ENCODE measurements at regions not wholly inside any gene's neighbourhood (a gene's known extent, or its start where the extent isn't known, plus 50 kb on each side); places are given as distances from the start of the nearest gene placed in this dataset.

DNA sequence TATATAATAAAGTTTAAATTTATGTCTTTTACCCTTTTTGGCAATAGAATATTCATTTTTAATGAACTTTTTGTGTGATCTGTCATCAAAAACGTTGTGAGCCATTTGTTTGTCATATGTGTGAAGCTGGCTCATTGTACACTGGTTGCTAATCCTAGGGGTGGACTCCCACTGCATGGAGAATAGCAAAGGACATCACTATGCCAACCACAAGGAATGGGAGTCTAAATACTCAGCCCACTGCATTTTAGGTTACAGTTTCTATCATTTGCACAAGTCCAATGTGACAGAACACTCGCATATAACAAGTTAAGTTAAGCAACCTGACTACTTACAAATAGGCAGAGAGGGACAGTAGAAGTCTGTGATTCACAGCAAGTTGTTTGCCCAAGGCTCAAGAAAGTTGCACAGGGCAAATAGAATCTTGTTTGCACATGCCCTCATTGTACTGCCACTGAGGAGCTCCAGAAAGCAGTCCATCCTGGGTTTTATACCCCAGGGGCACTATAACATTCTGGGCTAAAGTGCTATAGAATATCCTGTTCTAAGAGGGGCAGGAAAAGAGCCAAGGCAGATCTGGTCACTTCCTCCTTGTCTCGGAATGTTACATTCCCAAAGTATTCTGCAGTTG lies 545.9 kb upstream of the GCFC2 start:
- Histone ChIP-seq H2AFZ (ENCODE audit: low read depth, low read length, poor library complexity, severe bottlenecking) (no peak overlapping the region), H3K4me2 (ENCODE audit: low read length) (no peak overlapping the region), H3K27me3 (ENCODE audit: insufficient read depth, low read length) (no peaks in the 10 kb centered on the region), H3K79me2 (ENCODE audit: insufficient read depth, low read length) (no peaks in the 10 kb centered on the region), H3K27ac (ENCODE audit: low read depth, low read length) (no peak overlapping the region), H3K4me3 (replicated peaks in 1 of 2; ENCODE audit: low read depth in 1 of 2, low read length in 2 of 2) (no peak overlapping the region), H4K20me1 (ENCODE audit: insufficient read depth) (no peaks in the 10 kb centered on the region), H3K4me1 (ENCODE audit: control insufficient read depth in 1 of 2, insufficient read depth in 2 of 2, low read length in 2 of 2) (no peaks in the 10 kb centered on the region), H3K36me3 (ENCODE audit: control insufficient read depth in 1 of 2, insufficient read depth in 2 of 2, low read length in 2 of 2) (no peaks in the 10 kb centered on the region), H3K9me2 (ENCODE audit: insufficient read depth) (no peaks in the 10 kb centered on the region), H3K9me3 (ENCODE audit: control insufficient read depth in 1 of 2, insufficient read depth in 1 of 2, low read depth in 1 of 2, low read length in 2 of 2) (peaks cover 12 to 18% of the 10 kb centered on the region in 2 experiments; a peak in 3 of 4 replicates), H3K9ac (ENCODE audit: low read length) (no peak overlapping the region)
- no TSS peak for BruUV-seq (replicated peaks)
- no peak for TF ChIP-seq EZH2phosphoT487 (IDR thresholded peaks at IDR 0.05; ENCODE audit: borderline replicate concordance)
- TF ChIP-seq, protein P1, sequence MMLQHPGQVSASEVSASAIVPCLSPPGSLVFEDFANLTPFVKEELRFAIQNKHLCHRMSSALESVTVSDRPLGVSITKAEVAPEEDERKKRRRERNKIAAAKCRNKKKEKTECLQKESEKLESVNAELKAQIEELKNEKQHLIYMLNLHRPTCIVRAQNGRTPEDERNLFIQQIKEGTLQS (IDR thresholded peaks at IDR 0.05): no peak
- no peak for TF ChIP-seq ZNF274 (IDR thresholded peaks at IDR 0.05; ENCODE audit: low read depth, low read length)
- no peak for TF ChIP-seq RAD21 (IDR thresholded peaks at IDR 0.05; ENCODE audit: low read depth)
- no peak for TF ChIP-seq POLR2AphosphoS5 (IDR thresholded peaks at IDR 0.05; ENCODE audit: low read depth, low read length)
- TF ChIP-seq SIN3A (IDR thresholded peaks at IDR 0.05; ENCODE audit: low read depth): no peak
- TF ChIP-seq SP1 (IDR thresholded peaks at IDR 0.05; ENCODE audit: low read depth): no peak
- TF ChIP-seq ZFX (IDR thresholded peaks at IDR 0.05): no peak
- no peak for TF ChIP-seq FOSL1 (IDR thresholded peaks at IDR 0.05; ENCODE audit: low read depth)
- no peak for TF ChIP-seq EGR1 (IDR thresholded peaks at IDR 0.05; ENCODE audit: low read depth)
- no peak for TF ChIP-seq CBX3 (IDR thresholded peaks at IDR 0.05; ENCODE audit: low read depth)
- ChIA-PET POLR2A (no interaction called here), RAD21 (ENCODE audit: low non-redundant PET in 1 of 2, low total read pairs in 2 of 2, uncharacterized antibody in 2 of 2, unreplicated experiment in 2 of 2) (no interaction called here), CTCF (no interaction called here)
- DNase-seq (ENCODE audit: low read depth, low spot score) (no peak), ATAC-seq (no peak)
- intact Hi-C loops (cut with micrococcal nuclease): no loop called here

DNA sequence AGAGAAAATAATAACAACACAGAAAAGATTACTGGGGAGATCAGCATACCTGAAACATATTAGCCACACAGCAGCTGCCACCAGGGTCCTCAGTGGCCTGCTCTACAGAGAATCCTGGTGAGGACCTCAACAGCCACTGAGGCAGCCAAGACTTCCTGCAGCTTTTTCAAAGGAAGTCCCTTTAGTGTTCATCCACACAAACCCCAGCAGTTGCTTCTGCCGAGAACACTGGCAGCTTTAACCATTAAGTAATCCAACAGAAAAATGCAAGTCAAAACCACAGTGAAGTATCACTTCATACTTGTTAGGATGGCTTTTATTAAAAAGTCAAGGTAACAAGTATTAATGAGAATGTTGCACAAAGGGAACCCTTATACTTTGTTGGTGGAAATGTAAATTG lies 542.0 kb upstream of the GCFC2 start:
- H3K79me2 ChIP-seq (ENCODE audit: insufficient read depth, low read length): no peaks in the 10 kb centered on the region
- DNase-seq (ENCODE audit: low read depth, low spot score) (no peak), ATAC-seq (no peak)
- intact Hi-C loops (cut with micrococcal nuclease): no loop called here
- H3K9me3 ChIP-seq (ENCODE audit: control insufficient read depth in 1 of 2, insufficient read depth in 1 of 2, low read depth in 1 of 2, low read length in 2 of 2): peaks cover 15 to 16% of the 10 kb centered on the region in 2 experiments; a peak in 3 of 4 replicates
- POLR2A ChIA-PET: no interaction called here
- RAD21 ChIA-PET (ENCODE audit: low non-redundant PET in 1 of 2, low total read pairs in 2 of 2, uncharacterized antibody in 2 of 2, unreplicated experiment in 2 of 2): no interaction called here
- no peak overlapping the region for H3K4me3 ChIP-seq (replicated peaks in 1 of 2; ENCODE audit: low read depth in 1 of 2, low read length in 2 of 2)
- TF ChIP-seq CBX3 (IDR thresholded peaks at IDR 0.05; ENCODE audit: low read depth) (no peak), JUND (IDR thresholded peaks at IDR 0.05) (no peak), RAD21 (IDR thresholded peaks at IDR 0.05; ENCODE audit: low read depth) (no peak), YY1 (IDR thresholded peaks at IDR 0.05; ENCODE audit: extremely low read depth, insufficient replicate concordance, low read depth, low read length) (no peak), POLR2AphosphoS5 (IDR thresholded peaks at IDR 0.05; ENCODE audit: low read depth, low read length) (no peak)
- TF ChIP-seq, protein P2, sequence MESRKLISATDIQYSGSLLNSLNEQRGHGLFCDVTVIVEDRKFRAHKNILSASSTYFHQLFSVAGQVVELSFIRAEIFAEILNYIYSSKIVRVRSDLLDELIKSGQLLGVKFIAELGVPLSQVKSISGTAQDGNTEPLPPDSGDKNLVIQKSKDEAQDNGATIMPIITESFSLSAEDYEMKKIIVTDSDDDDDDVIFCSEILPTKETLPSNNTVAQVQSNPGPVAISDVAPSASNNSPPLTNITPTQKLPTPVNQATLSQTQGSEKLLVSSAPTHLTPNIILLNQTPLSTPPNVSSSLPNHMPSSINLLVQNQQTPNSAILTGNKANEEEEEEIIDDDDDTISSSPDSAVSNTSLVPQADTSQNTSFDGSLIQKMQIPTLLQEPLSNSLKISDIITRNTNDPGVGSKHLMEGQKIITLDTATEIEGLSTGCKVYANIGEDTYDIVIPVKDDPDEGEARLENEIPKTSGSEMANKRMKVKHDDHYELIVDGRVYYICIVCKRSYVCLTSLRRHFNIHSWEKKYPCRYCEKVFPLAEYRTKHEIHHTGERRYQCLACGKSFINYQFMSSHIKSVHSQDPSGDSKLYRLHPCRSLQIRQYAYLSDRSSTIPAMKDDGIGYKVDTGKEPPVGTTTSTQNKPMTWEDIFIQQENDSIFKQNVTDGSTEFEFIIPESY (IDR thresholded peaks at IDR 0.05; ENCODE audit: extremely low read depth, insufficient replicate concordance, low read length): no peak
- no peaks in the 10 kb centered on the region for H4K20me1 ChIP-seq (ENCODE audit: insufficient read depth)
- no peak overlapping the region for H3K27ac ChIP-seq (ENCODE audit: low read depth, low read length)
- no peak overlapping the region for H2AFZ ChIP-seq (ENCODE audit: low read depth, low read length, poor library complexity, severe bottlenecking)
- no TSS peak for BruUV-seq (replicated peaks)
- no peaks in the 10 kb centered on the region for H3K4me1 ChIP-seq (ENCODE audit: control insufficient read depth in 1 of 2, insufficient read depth in 2 of 2, low read length in 2 of 2)
- CTCF ChIA-PET: no interaction called here
- H3K36me3 ChIP-seq (ENCODE audit: control insufficient read depth in 1 of 2, insufficient read depth in 2 of 2, low read length in 2 of 2): no peaks in the 10 kb centered on the region
- no peak overlapping the region for H3K9ac ChIP-seq (ENCODE audit: low read length)
- no peak overlapping the region for H3K4me2 ChIP-seq (ENCODE audit: low read length)
- no peaks in the 10 kb centered on the region for H3K27me3 ChIP-seq (ENCODE audit: insufficient read depth, low read length)
- H3K9me2 ChIP-seq (ENCODE audit: insufficient read depth): no peaks in the 10 kb centered on the region
